Right forelimb (tissue), 1 donor: ENCODE measurements at regions not wholly inside any gene's neighbourhood (a gene's known extent, or its start where the extent isn't known, plus 50 kb on each side); places are given as distances from the start of the nearest gene placed in this dataset.
"Not testable (repeated sequence)": the region's sequence is repeated elsewhere in the genome, so short reads cannot be mapped to it uniquely, and the experiment has no call there.

ENCODE experiments used
- DNase-seq: peaks from one replicate; pipeline ENCODE4 v3.0.0-alpha.2; 2018

- DNase-seq, result no peak
Measured at GRCh38 chr10:43922335-43923280, 273.9 kb upstream of the ZNF32 start.

GRCh38 chr10:43921881-43922280 lies 273.2 kb upstream of the ZNF32 start:
- no peak for DNase-seq

GRCh38 chr10:43921478-43921877 lies 272.8 kb upstream of the ZNF32 start:
- no peak for DNase-seq

GRCh38 chr10:43920236-43920758 lies 271.6 kb upstream of the ZNF32 start:
- not testable (repeated sequence) for DNase-seq

GRCh38 chr10:43913676-43914235 lies 265.1 kb upstream of the ZNF32 start:
- no peak for DNase-seq

- no peak for DNase-seq
Measured at GRCh38 chr10:43912469-43912868, 263.8 kb upstream of the ZNF32 start.

- no peak for DNase-seq
Measured at GRCh38 chr10:43906490-43906889, 257.8 kb upstream of the ZNF32 start.

GRCh38 chr10:43905512-43906236 lies 257.0 kb upstream of the ZNF32 start:
- peak; percentile 70 for DNase-seq

GRCh38 chr10:43904844-43905243 lies 256.2 kb upstream of the ZNF32 start:
- DNase-seq, result no peak

GRCh38 chr10:43904301-43904700 lies 255.6 kb upstream of the ZNF32 start:
- no peak for DNase-seq

GRCh38 chr10:43903451-43903850 lies 254.8 kb upstream of the ZNF32 start:
- no peak for DNase-seq

- DNase-seq, result no peak
Measured at GRCh38 chr10:43902842-43903241, 254.2 kb upstream of the ZNF32 start.

GRCh38 chr10:43901744-43902504 lies 253.2 kb upstream of the ZNF32 start:
- DNase-seq, result no peak

GRCh38 chr10:43901302-43901701 lies 252.6 kb upstream of the ZNF32 start:
- no peak for DNase-seq

- DNase-seq, result no peak
Measured at GRCh38 chr10:43900571-43900970, 251.9 kb upstream of the ZNF32 start.

- DNase-seq, result no peak
Measured at GRCh38 chr10:43899224-43899959, 250.7 kb upstream of the ZNF32 start.

- DNase-seq, result no peak
Measured at GRCh38 chr10:43898592-43898991, 249.9 kb upstream of the ZNF32 start.

GRCh38 chr10:43897765-43898419 lies 249.2 kb upstream of the ZNF32 start:
- DNase-seq, result no peak

- no peak for DNase-seq
Measured at GRCh38 chr10:43892062-43892770, 243.5 kb upstream of the ZNF32 start.

GRCh38 chr10:43891241-43891640 lies 242.6 kb upstream of the ZNF32 start:
- DNase-seq, result no peak

GRCh38 chr10:43890124-43890523 lies 241.4 kb upstream of the ZNF32 start:
- DNase-seq, result no peak
